ENCODE measurements at regions not wholly inside any gene's neighbourhood (a gene's known extent, or its start where the extent isn't known, plus 50 kb on each side); places are given as distances from the start of the nearest gene placed in this dataset.

DNA sequence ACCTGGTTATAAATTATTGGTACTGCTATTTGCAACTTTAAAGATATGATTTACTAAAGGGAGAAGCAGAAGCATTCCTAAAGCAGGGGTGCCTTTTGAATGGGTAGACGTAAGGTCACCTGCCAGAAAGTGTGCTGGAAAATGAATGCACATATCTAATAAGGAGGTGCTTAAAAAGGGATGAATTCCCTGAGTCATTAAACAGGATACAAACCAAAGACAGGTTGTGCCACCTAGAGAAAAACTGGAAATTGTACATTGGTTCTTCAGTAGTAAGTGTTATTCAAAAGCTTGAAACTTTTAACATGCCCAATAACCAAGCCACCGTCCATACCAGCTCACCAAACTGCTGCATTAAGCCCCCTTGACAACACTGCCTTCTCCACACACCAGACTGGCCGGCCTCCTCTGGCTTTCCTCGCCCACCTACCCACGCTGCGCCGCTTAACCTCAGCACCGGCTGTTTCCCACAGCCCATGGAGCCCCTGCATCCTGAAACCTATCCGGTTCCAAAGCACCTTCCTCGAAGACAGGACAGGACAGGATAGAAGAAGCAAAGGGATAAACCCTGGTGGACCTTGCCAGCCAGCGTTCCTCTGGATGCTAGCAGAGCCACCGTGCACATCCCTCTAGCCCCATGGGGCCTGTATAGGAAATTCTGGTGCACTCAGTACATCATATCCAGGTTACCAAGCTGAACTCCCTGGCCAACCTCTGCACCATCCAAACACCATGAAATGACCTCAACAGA lies 201.5 kb upstream of the CAND1 start:
- no peak overlapping the region for H3K4me3 ChIP-seq (replicated peaks in 1 of 3; ENCODE audit: insufficient read depth in 1 of 3, low read depth in 1 of 3, low read length in 3 of 3)
- ChIA-PET POLR2A (no interaction called here), CTCF (no interaction called here)
- no peak for TF ChIP-seq EZH2 (IDR thresholded peaks at IDR 0.05; ENCODE audit: borderline replicate concordance, low read depth, low read length, severe bottlenecking)
- no peak for TF ChIP-seq JUN (IDR thresholded peaks at IDR 0.05; ENCODE audit: borderline replicate concordance, insufficient read depth, insufficient read length, low read depth)
- TF ChIP-seq POLR2AphosphoS5 (IDR thresholded peaks at IDR 0.05; ENCODE audit: insufficient read depth, low read depth, low read length), result no peak
- TF ChIP-seq GATA2 (IDR thresholded peaks at IDR 0.05; ENCODE audit: insufficient read depth, insufficient read length, low read depth, low read length), result no peak
- no peak for TF ChIP-seq POLR2A (IDR thresholded peaks at IDR 0.05; ENCODE audit: low read depth, low read length)
- TF ChIP-seq, protein P1, sequence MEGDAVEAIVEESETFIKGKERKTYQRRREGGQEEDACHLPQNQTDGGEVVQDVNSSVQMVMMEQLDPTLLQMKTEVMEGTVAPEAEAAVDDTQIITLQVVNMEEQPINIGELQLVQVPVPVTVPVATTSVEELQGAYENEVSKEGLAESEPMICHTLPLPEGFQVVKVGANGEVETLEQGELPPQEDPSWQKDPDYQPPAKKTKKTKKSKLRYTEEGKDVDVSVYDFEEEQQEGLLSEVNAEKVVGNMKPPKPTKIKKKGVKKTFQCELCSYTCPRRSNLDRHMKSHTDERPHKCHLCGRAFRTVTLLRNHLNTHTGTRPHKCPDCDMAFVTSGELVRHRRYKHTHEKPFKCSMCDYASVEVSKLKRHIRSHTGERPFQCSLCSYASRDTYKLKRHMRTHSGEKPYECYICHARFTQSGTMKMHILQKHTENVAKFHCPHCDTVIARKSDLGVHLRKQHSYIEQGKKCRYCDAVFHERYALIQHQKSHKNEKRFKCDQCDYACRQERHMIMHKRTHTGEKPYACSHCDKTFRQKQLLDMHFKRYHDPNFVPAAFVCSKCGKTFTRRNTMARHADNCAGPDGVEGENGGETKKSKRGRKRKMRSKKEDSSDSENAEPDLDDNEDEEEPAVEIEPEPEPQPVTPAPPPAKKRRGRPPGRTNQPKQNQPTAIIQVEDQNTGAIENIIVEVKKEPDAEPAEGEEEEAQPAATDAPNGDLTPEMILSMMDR (IDR thresholded peaks at IDR 0.05; ENCODE audit: extremely low read depth in 1 of 2, insufficient read depth in 1 of 2, low read depth in 1 of 2, low read length in 2 of 2), result no peak
- TF ChIP-seq, protein P2, sequence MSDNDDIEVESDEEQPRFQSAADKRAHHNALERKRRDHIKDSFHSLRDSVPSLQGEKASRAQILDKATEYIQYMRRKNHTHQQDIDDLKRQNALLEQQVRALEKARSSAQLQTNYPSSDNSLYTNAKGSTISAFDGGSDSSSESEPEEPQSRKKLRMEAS (IDR thresholded peaks at IDR 0.05; ENCODE audit: insufficient read depth, insufficient read length), result no peak
- no peak for TF ChIP-seq MYC (IDR thresholded peaks at IDR 0.05; ENCODE audit: low read depth, low read length)
- no peak for TF ChIP-seq FOS (IDR thresholded peaks at IDR 0.05; ENCODE audit: borderline replicate concordance, insufficient read depth, low read length)
- H4K20me1 ChIP-seq (replicated peaks; ENCODE audit: control insufficient read depth, extremely low read depth, insufficient read depth, low read length), result no peaks in the 10 kb centered on the region
- no peaks in the 10 kb centered on the region for H3K79me2 ChIP-seq (ENCODE audit: control insufficient read depth, insufficient read depth, low read length)
- H3K9me3 ChIP-seq (replicated peaks; ENCODE audit: control insufficient read depth, insufficient read depth, low read length), result no peaks in the 10 kb centered on the region
- H3K36me3 ChIP-seq (ENCODE audit: control insufficient read depth in 2 of 2, extremely low read depth in 1 of 2, insufficient read depth in 2 of 2, low read length in 2 of 2), result no peaks in the 10 kb centered on the region
- H3K4me1 ChIP-seq (ENCODE audit: control insufficient read depth, extremely low read depth, insufficient read depth, low read length), result peaks cover 2% of the 10 kb centered on the region
- dilution Hi-C loops (cut with MboI; ENCODE audit: extremely low pct_ligation_motif_present, low sequenced_read_pairs) (no loop called here), intact Hi-C loops (cut with micrococcal nuclease) (loop anchor here (5.0 kb wide), 1 partner anchor 200 kb away; the partner anchor contains the start of gene CAND1)
- H2AFZ ChIP-seq (ENCODE audit: low read depth, low read length), result no peak overlapping the region
- no TSS peak for BruUV-seq (replicated peaks)
- no peak for FAIRE-seq
- H3K4me2 ChIP-seq (ENCODE audit: insufficient read depth, low read length), result no peak overlapping the region
- H3K9ac ChIP-seq (replicated peaks; ENCODE audit: extremely low read depth, insufficient read depth, low read length), result no peak overlapping the region
- H3K27ac ChIP-seq (ENCODE audit: insufficient read depth, low read depth, low read length), result no peak overlapping the region
- H3K9me1 ChIP-seq (replicated peaks; ENCODE audit: control insufficient read depth, extremely low read depth, insufficient read depth, low read length), result no peaks in the 10 kb centered on the region
- H3K27me3 ChIP-seq (ENCODE audit: control insufficient read depth in 2 of 2, insufficient read depth in 2 of 2, low read length in 2 of 2), result peaks cover 25 to 35% of the 10 kb centered on the region in 2 experiments
- no peak for DNase-seq (ENCODE audit: low read depth, low spot score)
